CD4-positive, alpha-beta T cell treated with Interleukin-6 for 4 hours (primary cell): ENCODE measurements at regions not wholly inside any gene's neighbourhood (a gene's known extent, or its start where the extent isn't known, plus 50 kb on each side); places are given as distances from the start of the nearest gene placed in this dataset.
"Not testable (repeated sequence)": the region's sequence is repeated elsewhere in the genome, so short reads cannot be mapped to it uniquely, and the experiment has no call there.

Experiments used
- DNase-seq: peaks from one replicate; pipeline ENCODE4 v3.0.0-alpha.2; 2020; ENCODE audit warnings: mixed read lengths

DNA sequence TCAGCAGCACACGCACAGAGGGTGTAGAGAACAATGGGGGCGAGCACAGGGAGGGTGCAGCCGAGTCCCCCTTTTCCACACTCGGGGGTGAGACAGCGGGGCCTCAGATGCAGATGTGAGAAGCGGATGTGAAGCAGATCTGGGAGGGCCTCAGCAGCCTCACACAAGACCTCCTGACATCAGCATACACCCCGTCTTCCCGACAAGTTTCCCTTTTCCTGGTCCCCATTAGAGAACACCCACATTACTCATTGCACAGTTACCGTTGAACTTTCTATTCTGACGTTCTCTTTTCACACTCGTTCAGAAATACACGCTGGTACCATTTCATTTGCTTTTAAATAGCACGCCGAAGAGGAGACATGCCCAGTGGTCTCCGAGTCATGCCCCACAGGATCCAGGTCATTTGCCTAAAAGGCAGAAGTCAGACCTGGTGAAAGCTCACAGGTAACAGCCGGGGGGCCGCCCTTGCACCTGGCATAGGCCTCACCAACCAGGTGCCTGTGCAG, 129.5 kb upstream of the ID2 start:
- DNase-seq: no peak

DNA sequence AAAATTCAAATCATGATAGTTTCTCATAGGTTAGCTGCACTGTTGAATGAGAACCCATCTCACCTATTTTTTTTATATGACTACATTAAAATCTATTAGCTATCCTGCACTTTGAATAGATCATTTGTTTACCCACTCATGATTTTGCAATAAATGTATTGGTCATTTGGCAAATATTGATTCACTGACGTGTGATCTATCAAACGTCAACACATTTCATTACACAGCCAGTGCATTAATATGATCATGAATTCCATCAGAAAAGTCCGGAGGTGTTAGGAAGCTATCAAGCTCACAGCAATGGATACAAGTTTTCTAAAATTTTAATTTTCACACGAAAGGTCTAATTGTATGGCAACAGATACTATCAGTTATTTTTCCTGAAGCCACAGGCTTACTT, 128.2 kb upstream of the ID2 start:
- DNase-seq: no peak

DNA sequence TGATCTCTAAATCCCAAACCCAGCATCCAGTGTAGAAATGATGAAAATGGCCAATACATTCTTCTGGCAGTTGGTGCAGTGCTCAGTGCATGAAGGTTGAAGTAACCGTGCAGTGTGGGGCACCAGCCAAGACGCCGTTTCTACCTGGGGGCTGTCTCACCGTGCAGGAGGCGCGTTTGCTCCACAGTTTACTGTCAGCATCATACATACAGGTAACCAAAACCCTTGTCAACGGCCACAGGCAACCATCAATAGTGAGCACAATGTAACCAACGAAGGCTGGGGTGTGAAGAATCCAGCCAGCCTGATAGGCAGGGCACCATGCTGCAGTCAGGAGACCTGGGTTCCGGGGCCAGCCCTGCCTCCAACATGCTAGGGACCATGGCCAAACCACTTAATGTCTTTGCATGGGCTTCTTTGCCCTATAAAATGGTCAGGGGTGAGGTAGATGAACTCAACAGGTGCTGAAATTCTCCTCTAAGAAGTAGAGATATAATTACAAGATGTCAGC, 127.5 kb upstream of the ID2 start:
- DNase-seq: no peak

DNA sequence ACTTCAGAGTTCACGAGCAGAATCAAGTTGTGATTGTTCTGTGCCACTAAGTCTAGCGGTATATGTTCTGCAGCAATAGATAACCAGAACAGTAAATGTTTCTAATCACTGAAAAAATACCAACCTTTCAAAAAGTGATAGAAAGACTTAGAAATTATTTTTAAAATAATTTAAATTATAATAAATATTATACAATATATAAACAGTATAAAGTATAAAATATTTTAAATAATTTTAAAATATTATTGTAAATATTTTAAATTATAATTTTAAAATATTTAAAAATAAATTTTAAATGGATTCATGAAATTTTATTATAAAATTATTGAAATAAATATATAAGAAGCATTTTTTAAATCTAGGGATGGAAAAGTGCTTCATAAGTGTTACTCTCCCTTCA, 126.3 kb upstream of the ID2 start:
- DNase-seq: no peak

DNA sequence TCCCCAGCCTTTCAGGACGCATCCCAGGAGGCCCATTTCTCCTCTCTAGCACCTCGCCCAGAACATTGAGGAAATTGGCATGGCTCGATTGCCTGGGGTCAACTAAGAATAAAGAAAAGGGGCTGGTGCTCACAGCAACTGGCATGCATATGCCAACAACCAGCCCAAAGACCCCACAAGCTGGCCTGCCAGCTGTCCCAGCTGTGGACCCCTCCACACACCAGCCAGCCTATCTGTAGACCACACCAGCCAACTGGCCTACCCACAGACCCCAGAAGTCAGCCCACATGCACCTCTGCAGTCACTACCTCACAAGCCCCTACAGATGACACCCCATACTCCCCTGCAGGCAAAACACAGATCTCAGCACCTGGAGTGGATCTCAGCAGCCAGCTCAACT, 123.8 kb upstream of the ID2 start:
- DNase-seq: no peak

DNA sequence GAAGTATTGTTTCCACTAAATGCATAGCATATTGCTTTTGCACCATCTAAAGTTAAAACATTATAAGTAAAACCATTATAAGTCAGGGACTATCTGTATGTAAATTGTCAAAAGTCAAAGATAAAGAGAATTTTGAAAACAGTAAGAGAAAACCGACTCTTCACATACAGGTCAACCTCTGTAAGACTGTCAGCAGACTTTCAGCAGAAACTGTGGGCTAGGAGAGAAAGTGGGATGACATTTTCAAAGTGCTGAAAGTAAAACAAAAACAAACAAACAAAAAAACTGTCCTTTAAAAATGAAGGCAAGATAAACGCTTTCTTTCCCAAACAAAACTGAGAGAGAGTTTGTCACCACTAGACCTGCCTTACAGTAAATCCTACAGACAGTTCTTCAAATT, 122.9 kb upstream of the ID2 start:
- DNase-seq: no peak

DNA sequence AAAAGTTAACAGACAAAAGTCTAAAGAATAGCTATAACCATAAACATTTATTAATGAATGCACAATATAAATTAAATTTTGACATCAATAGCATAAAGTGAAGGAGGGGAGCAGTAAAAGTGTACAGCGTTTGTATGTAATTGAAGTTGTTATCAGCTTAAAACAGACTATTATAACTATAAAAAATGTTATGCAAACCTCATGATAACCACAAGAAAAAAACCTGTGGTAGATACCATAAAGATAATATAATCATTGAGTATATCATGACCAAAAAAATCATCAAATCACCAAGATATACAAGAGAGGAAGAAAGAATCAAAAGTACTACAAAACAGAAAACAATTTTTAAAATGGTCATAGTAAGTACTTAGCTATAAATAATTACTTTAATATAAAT, 122.1 kb upstream of the ID2 start:
- DNase-seq: no peak

DNA sequence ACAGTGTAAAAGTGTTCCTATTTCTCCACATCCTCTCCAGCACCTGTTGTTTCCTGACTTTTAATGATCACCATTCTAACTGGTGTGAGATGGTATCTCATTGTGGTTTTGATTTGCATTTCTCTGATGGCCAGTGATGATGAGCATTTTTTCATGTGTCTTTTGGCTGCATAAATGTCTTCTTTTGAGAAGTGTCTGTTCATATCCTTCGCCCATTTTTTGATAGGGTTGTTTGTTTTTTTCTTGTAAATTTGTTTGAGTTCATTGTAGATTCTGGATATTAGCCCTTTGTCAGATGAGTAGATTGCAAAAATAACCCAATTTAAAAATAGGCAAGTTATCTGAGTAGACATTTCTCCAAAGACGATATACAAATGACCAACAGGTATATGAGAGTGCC, 120.2 kb upstream of the ID2 start:
- DNase-seq: not testable (repeated sequence)

DNA sequence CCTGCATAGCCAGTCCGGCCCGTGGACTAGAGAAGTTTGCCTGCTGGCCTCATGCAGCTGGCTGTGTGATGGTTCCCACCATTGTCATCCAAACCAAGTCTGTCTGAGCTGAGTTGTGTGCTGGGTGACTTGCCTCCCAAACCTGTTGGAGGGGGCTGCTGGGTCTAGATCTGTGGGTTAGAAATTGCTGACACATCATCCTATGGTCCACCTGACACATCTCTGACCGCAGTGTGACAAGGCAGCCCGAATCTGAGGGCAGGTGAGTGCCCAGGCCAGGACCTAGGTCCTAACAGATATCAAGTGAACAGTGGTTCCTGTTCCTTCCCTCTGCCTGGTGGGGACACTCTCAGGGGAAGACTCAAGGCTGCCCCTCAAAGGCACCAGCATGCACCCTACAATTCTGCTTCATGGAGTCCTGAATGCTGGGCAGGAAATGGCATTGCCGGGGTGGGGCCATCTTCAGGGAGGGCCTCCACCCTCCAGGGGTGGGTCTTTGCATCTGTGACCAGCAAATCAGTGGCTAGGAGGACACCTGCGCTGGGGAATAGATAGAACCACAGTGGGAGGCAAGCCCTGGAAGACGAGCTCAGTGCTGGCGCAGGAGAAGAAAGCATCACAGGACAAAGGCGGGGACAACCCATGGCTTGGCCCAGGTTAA, 117.9 kb upstream of the ID2 start:
- no peak for DNase-seq

DNA sequence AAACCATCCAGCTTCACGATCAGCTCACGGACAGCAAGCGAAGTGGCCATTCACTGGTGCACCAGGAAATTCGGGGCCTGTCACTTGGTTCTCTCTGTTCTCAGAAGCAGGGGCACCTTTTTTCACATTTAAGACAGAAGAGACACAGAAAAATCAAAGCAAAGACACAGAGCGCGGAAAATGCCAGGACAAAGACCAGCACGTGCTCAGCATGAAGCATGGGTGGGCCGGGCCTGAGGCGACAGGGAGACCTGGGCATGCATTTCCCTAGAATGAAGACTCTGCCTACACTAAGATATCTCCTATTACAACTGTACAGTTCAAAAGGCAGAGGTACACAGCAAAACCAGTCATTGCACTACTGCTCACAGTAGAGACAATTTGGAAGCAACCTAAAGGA, 117.4 kb upstream of the ID2 start:
- no peak for DNase-seq

DNA sequence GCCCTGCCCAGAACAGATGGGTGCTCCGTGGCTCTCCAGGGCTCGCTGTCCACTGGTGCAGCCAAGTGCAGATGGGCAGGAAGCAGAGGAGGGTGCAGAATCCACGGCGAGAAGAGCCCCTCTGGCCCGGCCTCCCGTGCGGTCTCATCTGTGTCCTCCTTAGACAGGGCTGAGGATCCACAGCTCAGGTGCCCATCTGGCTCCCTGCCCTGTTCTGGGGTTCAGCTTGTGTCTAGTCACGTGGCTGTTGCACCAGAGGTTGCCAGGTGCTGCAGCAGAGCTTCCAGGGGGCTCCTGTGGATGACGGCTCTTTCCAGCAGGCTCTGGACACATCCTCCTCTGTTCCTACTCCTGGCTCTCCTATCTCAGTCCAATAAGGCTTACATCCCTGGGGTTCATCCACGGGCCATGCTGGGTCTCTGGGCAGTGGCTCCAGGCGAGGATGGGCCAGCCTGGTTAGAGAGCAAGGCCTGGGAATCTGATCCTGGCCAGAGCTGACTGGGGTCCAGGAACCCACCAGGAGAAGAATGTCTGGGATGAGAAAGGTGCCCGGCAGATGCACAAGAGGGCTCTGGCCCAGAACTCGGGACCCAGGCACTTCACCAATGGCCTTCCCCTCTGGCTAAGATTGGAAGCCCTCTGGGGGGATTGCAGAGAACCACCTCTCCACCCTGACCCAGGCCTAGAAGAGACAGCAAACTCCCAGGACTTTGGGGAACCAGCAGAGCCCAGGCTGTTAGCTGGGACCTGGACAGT, 116.3 kb upstream of the ID2 start:
- no peak for DNase-seq

DNA sequence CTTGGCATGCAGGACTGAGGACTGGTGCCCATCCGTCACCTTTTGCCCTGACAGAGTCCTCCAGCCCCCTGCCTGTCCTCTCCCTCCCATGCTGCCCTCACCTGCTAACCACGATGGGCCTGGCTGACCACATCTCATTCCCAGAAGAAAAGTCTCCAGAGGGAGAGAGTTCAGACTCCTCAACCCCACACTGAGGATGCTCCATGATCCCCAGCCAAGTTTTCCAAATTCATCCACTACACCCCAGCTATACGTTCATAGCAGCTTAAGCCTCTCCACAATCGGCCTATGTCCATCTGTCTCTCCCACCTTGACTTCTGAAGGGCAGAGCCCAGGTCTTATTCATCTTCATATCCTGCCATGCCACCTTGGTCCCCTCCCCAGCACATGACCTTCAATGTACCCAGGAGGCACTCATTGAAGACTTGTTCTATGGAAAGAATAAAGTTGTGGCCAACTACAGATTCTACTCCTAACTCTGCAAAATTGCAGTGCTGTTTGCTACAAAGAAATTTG, 115.6 kb upstream of the ID2 start:
- no peak for DNase-seq

DNA sequence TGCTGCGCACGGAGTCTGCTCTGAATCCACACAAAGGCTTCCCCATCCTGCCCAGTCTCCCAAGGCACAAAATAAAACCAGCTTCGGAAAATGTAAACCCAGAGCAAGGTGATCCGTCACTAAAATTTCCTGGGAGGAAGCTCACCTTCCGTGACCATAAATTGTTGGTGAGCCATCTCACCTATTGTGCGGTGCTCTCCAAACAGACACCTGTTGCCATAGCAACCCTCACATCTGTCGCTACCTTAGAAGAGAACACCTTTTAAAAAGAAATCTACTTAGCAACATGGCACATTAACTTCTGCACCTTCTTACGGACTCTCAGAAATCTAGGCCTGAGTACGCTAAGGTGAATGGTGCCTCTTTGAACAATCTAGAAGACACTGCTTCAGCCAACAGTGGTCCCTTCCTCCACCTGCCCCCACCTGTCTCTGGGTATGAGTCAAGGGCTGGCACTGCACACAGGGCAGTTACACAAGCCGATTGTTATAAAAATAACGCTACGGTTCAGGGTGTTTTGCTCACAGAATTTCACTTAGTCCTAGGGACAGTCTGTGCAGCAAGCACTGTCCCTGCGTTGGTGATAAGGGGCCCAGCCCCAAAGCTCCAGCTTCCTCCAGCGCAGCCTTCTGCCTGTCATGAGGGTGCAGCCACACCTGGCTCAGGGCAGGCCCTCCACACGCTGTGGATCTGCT, 114.9 kb upstream of the ID2 start:
- no peak for DNase-seq

DNA sequence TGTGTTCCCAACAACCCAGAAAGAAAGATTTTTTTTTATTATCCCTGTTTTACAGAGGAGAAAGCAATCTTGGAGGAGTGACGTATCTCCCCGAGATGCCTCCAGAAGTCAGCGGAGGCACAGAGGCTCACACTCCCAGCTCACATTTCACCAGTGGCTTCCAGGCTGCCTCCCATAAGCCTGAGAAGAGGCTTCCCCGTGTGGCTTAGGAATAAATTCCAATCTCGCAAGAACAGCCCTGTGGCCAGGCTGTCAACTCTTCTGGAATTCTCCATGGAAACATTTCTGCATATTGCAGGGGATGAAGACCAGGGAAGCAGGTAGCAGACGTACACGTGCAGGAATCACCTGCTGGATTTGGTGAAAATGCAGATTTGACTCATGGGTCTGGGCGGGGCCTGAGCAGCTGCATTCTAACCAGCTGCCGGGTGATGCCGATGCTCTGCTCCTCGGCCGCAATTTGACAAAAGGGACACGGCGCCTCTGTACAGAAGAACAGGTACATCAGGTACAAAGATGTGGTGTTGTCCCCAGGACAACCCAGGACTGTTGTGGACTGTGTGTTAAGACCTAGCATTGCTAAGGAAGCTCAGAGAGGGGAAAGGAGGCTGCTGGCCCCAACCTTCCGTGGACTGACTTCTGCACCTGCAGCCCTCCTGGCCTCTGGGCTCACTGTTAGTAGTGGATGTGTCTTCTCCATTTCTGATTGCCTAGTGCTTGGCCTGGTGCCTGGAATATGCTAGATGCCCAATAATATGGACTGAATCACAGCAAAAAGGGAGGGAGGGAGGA, 114.2 kb upstream of the ID2 start:
- no peak for DNase-seq

DNA sequence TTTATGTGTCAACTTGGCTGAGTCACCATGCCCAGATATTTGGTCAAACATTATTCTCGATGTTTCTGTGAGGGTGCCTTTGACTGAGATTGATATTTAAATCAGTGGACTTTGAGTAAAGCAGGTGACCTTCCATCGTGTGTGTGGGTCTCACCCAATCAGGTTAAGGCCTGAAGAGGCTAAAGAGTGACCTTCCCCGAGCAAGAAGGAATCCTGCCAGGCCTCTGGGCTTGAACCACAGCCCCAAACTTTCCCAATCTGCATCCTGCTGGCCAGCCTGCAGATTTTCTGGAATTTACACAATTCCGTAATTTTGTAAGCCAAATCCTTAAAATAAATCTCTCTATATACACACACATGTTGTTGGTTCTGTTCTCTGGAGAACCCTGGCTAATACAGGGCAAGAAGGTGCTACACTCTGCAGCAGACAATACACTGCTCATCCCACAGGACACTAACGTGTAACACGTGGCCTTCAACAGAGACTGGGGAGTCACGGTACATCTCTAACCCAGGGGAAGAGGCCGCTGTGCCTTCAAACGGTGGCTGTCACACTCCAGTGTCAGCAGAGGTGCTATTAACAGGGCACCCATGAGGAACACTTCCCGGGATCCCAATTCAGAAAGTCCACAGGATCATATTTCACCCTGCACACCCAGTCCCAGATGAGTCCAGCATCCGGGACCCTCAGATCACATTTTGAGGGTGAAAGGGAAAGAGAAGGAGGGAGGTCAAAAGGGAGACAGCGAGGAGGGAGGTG, 113.1 kb upstream of the ID2 start:
- no peak for DNase-seq

DNA sequence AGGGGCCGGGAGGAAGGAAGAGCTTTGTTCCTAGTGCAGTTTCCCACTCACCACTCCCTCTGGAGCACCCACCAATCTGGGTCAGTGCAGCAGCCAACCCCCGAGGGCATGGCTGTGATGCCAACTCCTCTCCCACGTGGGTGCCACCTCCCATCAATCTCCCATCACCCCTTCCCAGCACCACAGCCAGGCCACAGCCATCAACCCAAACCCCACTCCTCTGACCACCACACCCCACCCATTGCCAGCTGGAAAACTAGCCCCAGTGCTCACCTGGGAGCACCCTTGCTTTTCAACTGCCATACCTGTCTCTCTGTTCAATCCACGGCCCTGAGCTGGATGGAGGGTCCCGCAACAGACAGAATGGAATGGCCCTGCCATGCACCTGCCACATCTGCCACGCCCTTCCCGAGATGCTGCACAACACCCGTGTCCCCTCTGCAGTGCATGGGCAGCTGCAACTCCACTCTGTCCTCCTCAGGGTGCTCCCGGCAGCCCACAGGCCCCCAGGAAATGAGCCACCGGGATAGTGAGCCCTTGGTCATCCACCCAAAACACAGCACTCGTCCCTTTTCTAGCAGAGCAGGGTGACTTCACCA, 112.4 kb upstream of the ID2 start:
- DNase-seq: no peak

DNA sequence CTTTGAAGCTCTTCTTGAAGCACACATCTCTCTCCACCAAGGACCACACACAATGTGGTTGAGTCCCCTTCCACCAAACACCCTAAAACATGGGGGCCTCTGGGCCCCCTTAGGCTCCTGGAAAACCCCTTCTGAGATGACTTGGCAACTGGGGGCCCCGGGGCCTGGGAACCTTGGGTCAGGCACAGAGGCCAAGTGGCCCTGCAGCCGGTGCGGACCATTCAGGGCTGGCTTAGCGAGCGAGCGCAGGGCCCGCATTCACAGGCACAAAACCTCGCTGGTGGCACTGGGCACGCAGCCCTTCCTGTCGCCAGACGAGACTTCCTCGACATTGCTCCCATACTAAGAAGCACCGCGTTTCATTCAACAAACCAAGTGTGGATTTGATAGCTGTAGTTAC, 111.2 kb upstream of the ID2 start:
- no peak for DNase-seq

DNA sequence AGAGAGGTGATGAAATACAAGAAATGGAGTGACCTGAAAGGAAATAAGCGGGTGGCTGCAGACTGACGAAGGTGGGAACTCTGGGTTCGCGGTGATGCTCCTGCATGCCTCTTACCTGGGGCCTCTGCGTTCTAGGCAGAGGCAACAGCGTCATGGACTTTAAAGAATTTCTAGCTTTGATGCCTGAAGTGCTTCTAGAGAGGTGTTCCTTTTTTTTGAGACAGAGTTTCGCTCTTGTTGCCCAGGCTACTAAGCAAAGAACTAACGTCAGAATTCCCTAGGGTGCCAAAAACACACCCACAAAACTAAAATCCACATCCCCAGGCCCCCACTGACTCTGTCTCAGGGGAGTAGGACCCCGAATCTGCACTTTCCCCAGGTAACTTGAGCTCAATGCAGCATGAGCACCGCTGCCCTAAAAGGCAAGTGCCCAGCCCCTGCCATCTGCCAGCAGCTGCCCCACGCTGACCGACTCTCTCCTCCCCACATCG, 110.5 kb upstream of the ID2 start:
- no peak for DNase-seq

DNA sequence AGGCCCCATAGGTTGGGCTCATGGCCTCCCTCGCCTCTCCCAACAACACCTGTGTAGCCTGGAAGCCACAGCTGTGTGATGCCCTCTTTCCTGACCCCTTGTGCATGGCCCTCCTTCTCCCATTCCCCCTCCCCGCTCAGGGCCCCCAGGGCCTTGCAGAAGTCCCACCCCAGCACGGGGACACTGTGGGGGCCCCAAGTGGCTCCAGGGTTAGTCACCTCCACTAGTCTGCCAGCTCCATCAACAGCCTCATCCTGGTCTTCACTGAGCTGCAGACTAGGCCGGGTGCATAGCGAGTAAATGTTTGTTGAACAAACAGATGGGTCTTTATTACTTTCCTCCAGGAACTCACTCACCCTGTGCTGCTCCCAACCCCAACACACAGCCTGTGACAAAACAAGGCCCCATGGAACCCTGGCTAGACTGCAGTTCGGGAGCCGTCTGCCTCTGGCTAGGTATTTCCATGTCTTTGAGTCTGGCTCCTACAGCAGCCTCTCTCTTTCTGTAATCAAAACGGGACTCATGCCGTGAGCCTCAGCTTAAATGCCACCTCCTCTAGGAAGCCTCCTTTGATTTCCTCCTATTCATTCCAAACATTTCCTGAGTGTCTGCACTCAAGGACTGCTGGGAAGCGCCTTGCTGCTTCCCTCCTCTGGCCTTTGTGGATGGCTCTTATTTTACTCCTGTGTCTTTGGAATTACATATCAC, 109.9 kb upstream of the ID2 start:
- DNase-seq: no peak

DNA sequence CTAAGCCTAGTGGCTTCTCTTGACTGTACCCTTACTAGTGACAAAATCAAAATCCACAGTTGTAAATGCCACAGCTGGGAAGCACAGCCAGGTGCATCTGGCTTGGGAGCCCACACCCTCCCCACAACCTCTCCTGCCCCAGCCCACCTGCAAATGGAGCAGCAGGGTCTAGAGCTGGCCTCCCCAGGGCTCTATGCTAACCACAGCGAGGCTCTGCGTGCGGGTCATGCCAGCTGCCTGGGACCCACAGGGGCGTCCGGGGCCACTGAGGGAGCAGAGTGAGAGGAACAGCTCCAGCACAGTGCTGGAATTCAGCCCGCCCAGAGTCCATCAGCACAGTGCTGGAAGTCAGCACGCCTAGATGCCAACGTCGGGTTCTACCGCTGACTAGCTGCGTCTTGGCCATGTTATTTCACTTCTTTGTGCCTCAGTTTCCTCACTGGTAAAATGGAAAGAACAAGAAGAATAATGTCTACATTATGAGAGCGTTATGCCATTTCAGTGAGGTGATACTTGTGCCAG, 109.1 kb upstream of the ID2 start:
- DNase-seq: no peak
